Astrocyte (in vitro differentiated cells and primary cell): ENCODE measurements at regions not wholly inside any gene's neighbourhood (a gene's known extent, or its start where the extent isn't known, plus 50 kb on each side); places are given as distances from the start of the nearest gene placed in this dataset.

Source experiments
- DNase-seq: peaks from one replicate; pipeline ENCODE4 v3.0.0-alpha.2; 2010; ENCODE audit warnings: low read depth
- FAIRE-seq: peaks from 2 replicates; lab custom pipeline; 2011; peaks lifted over from hg19 to GRCh38; lab: Jason Lieb, UNC
- H2AFZ ChIP-seq: 2 replicates; pipeline ENCODE4 v1.6.0; 2012; ENCODE audit warnings: low read depth, low read length, inconsistent platforms
- H3K27ac ChIP-seq: 2 replicates; pipeline ENCODE4 v1.5.1; 2011; ENCODE audit warnings: low read depth, low read length, inconsistent platforms
- H3K27me3 ChIP-seq: 2 replicates; pipeline ENCODE4 v1.6.0; 2011; ENCODE audit warnings: low read length, inconsistent platforms; ENCODE audit not compliant: insufficient read depth
- H3K36me3 ChIP-seq: 2 replicates; pipeline ENCODE4 v1.5.1; 2011; ENCODE audit warnings: low read length, inconsistent platforms; ENCODE audit not compliant: insufficient read depth
- H3K4me1 ChIP-seq: 2 replicates; pipeline ENCODE4 v1.5.1; 2011; ENCODE audit warnings: low read length, inconsistent platforms; ENCODE audit not compliant: insufficient read depth
- H3K4me2 ChIP-seq: 2 replicates; pipeline ENCODE4 v1.6.0; 2012; ENCODE audit warnings: low read length, inconsistent platforms
- H3K4me3 ChIP-seq: 2 replicates; pipeline ENCODE4 v1.5.1; 2011; ENCODE audit warnings: low read depth, mild to moderate bottlenecking, low read length, inconsistent platforms; ENCODE audit not compliant: insufficient read depth
- H3K79me2 ChIP-seq: 2 replicates; pipeline ENCODE4 v1.6.0; 2012; ENCODE audit warnings: mild to moderate bottlenecking, low read length, inconsistent platforms; ENCODE audit not compliant: insufficient read depth
- H3K9ac ChIP-seq: 2 replicates; pipeline ENCODE4 v1.6.0; 2012; ENCODE audit warnings: mild to moderate bottlenecking, low read length, inconsistent platforms
- H3K9me3 ChIP-seq: 2 replicates; pipeline ENCODE4 v1.5.1; 2012; ENCODE audit warnings: low read depth, mild to moderate bottlenecking, low read length, inconsistent platforms; ENCODE audit not compliant: insufficient read depth
- H4K20me1 ChIP-seq: 2 replicates; pipeline ENCODE4 v1.6.0; 2012; ENCODE audit warnings: low read length, inconsistent platforms; ENCODE audit not compliant: insufficient read depth
- H3K27ac Mint-ChIP-seq: one replicate; pipeline ENCODE4 v1.8.0; 2021; ENCODE audit warnings: mild to moderate bottlenecking, mixed read lengths; ENCODE audit not compliant: unreplicated experiment
- H3K27me3 Mint-ChIP-seq: one replicate; pipeline ENCODE4 v1.8.0; 2021; ENCODE audit warnings: low read depth, mixed read lengths; ENCODE audit not compliant: unreplicated experiment
- H3K36me3 Mint-ChIP-seq: one replicate; pipeline ENCODE4 v1.8.0; 2021; ENCODE audit warnings: low read depth, mixed read lengths; ENCODE audit not compliant: unreplicated experiment
- H3K4me1 Mint-ChIP-seq: one replicate; pipeline ENCODE4 v1.8.0; 2021; ENCODE audit warnings: low read depth, mixed read lengths; ENCODE audit not compliant: unreplicated experiment
- H3K4me3 Mint-ChIP-seq: one replicate; pipeline ENCODE4 v1.8.0; 2021; ENCODE audit warnings: mild to moderate bottlenecking, moderate library complexity, mixed read lengths; ENCODE audit not compliant: unreplicated experiment
- H3K9me3 Mint-ChIP-seq: one replicate; pipeline ENCODE4 v1.8.0; 2021; ENCODE audit warnings: mild to moderate bottlenecking, mixed read lengths; ENCODE audit not compliant: unreplicated experiment
- CTCF ChIP-seq: IDR thresholded peaks from 2 replicates; pipeline ENCODE4 v1.5.1; 2011; ENCODE audit warnings: low read depth, mild to moderate bottlenecking, inconsistent platforms, low read length, moderate library complexity; ENCODE audit not compliant: insufficient read depth
- EZH2 ChIP-seq: IDR thresholded peaks from 2 replicates; pipeline ENCODE4 v1.6.1; 2012; ENCODE audit warnings: mild to moderate bottlenecking, low read length, inconsistent platforms; ENCODE audit not compliant: insufficient read depth

GRCh38 chr1:203573730-203574129, 52.9 kb upstream of the ATP2B4 start:
- no peaks in the 10 kb centered on the region for H4K20me1 ChIP-seq
- H3K36me3 Mint-ChIP-seq = no peaks in the 10 kb centered on the region
- no peak overlapping the region for H3K27ac Mint-ChIP-seq
- no peak overlapping the region for H3K27ac ChIP-seq
- no peak overlapping the region for H3K9ac ChIP-seq
- H3K4me1 Mint-ChIP-seq = peaks cover 24% of the 10 kb centered on the region
- H2AFZ ChIP-seq = no peak overlapping the region
- no peak for TF ChIP-seq CTCF
- TF ChIP-seq EZH2 = no peak
- no peak for FAIRE-seq
- H3K36me3 ChIP-seq = no peaks in the 10 kb centered on the region
- no peaks in the 10 kb centered on the region for H3K79me2 ChIP-seq
- no peak overlapping the region for H3K4me2 ChIP-seq
- peaks cover 15% of the 10 kb centered on the region for H3K4me1 ChIP-seq
- H3K9me3 ChIP-seq = no peaks in the 10 kb centered on the region
- H3K4me3 ChIP-seq = no peak overlapping the region
- peaks cover 17% of the 10 kb centered on the region for H3K27me3 Mint-ChIP-seq
- peaks cover 3% of the 10 kb centered on the region for H3K9me3 Mint-ChIP-seq
- H3K27me3 ChIP-seq = no peaks in the 10 kb centered on the region
- H3K4me3 Mint-ChIP-seq = no peak overlapping the region
- no peak for DNase-seq
